Stimulated activated CD4-positive, alpha-beta T cell treated with anti-CD3 and anti-CD28 coated beads, TNF-alpha, amount 100 ng/mL, for 24 hours (primary cell): ENCODE measurements at regions not wholly inside any gene's neighbourhood (a gene's known extent, or its start where the extent isn't known, plus 50 kb on each side); places are given as distances from the start of the nearest gene placed in this dataset.
A peak's percentile ranks its signal among the peaks of the same experiment; 100 is the strongest.
"Not testable (repeated sequence)": the region's sequence is repeated elsewhere in the genome, so short reads cannot be mapped to it uniquely, and the experiment has no call there.

Experiments
- DNase-seq, 3 experiments: peaks; one replicate each; pipeline ENCODE4 v3.0.0-alpha.2; 2020; ENCODE audit warnings: low read depth in 3 of 3

DNA sequence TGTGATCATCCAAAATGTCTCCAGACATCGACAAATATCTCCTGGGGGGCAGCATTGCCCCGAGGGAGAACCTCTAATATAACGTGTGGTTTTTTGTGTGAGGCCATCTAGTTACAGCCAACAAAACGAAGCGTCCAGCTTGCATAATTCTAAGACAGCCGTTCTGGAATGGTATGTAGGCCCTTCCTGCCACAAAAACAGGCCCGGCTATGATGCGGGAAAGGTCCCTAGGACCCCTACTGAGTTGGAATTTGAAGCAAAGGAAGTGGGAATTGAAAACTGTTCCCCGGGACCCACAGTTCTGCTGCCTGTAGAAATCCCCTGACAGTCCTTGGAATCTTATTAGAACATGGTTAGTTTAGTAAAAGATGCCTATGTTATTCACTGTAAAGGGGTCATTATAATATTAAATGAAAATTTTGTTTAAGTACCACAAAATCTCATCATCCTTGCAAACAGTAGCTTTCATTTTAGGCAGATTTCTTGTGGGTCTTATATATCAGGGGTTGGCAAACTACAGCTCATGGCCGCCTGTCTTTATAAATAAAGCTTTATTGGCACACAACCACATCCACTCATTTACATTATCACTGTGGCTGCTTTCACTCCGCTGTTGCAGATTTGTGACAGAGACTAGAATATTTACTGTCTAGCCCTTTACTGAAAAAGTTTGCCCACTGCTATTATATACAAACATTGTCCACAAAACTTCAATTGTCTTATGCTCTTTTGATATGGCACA lies 70.7 kb downstream of the MSX2 start:
- DNase-seq: no peak

DNA sequence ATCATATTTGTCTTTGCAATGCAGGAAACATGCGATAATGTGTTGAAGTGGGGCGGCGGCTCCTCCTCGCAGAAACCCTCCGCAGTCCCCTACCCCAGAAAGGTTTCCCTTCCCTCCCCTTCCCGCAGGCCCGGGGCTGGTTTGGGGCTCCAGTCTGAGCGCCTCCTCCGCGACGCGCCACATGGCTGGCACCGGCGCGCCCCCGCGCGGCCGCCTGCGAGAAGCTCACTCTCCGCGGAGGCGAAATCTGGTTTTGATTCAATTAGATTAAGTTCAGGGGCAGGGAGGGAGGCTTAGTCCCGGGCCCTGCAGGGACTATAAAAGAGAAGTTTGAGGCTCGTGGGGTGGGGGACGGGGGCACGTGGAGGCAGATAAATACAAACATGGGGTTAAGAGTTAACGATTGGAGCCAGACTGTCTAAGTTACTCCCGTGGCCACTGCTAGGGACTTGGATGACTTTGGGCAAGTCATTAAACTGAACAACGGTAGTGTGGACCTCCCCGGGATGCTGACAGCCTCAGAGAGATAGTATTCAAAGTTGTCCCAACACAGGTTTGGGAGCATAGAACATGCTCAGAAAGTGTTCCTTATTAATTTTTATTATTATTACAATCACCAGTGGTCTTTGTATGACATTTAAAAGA lies 69.4 kb downstream of the MSX2 start:
- DNase-seq: peak; percentile 3 to 44 (median 7)

DNA sequence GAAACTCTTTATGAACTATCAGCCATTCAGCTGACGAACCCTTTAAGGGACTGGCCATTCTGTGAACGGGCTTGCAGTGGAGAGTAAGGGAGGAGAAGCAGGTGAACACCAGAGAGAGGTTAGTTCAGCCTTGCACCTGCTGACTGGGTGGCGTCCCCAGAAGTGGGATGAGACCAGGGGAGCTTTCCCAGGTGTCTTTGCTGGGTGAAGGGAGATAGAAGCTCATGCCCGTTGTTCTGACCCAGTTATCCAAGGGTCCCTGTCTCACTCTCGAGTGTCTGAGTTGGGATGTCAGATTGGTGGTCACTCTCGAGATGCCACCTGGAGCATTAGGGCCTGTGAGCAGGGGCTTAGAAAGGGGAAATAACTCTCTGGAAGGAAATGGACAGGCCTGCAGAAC lies 68.7 kb downstream of the MSX2 start:
- no peak for DNase-seq

DNA sequence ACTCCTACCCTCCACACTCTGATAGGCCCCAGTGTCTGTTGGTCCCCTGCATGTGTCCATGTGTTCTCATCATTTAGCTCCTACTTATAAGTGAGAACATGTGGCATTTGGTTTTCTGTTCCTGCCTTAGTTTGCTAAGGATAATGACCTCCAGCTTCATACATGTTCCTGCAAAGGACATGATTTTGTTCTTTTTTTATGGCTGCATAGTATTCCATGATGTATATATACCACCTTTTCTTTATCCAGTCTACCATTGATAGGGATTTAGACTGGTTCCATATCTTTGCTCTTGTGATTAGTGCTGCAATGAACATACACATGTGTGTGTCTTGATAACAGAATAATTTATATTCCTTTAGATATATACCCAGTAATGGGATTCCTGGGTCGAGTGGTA lies 67.9 kb downstream of the MSX2 start:
- not testable (repeated sequence) for DNase-seq

DNA sequence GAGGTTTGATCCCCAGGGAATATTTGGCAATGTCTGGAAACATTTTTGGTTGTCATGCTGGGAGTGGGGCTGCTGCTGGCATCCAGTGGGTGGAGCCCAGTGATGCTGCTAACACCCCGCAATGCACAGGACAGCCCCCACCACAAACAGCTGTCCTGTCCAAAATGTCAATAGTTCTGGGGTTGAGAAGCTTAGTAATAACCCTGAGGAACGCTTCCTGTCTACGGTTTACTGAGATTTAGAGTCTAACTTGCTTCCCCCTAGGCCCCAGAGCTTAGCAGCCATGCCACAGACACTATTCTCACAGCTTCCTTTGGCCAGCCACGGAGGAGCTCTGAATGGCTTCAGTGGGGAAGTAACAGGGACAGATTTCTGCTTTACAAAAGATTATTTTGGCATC lies 66.5 kb downstream of the MSX2 start:
- no peak for DNase-seq

DNA sequence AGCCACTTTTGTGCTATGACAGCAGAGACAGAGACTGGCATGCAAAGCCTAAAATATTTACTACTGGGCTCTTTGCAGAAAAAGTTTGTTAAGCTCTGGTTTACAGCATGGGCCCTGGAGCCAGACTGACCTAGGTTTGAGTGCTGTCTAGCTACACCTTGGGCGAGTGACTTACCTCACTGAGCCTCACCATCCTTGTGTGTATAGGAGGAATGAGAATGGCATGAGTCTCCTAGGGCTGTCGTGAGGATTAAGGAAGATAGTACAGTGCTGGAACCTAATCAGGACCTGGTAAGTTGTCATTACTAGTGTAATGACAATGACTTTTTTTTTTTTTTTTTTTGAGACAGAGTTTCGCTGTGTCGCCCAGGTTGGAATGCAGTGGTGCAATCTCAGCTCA lies 65.2 kb downstream of the MSX2 start:
- DNase-seq: no peak

DNA sequence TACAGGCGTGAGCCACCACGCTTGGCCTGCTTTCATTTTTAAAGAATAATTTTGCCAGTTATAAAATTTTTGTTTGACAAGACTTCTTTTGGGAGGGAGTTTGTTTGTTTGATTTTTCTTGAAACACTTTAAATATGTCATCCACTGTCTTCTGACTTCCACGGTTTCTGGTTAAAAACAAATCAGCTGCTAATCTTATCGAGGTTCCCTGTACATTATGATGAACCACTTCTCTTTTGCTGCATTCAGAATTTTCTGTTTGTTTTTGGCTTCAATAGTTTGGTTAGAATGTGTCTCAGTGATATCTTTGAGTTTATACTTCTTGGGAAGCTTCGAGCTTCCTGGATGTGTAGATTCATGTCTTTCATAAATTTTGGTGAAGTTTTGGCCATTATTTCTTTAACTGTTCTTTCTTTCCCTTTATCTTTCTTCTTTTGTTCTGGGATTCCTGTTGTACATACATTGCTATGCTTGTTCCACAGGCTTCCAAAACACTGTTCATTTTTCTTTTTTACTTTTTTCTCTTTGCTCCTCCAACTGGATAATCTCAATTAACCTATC lies 60.8 kb downstream of the MSX2 start:
- DNase-seq: no peak
